WTC11 (cell line): ENCODE measurements at regions not wholly inside any gene's neighbourhood (a gene's known extent, or its start where the extent isn't known, plus 50 kb on each side); places are given as distances from the start of the nearest gene placed in this dataset.

Source experiments
- ATAC-seq: fragments of 200-7000 bp; cut with Tn5 transposase; 2 replicates; pipeline ENCODE4 v1.10.0; 2021; ENCODE audit warnings: mild to moderate bottlenecking, moderate library complexity
- CTCF ChIA-PET: fragments of 300-600 bp; sonication (Branson Sonifier 250); formaldehyde crosslinking; loops from one replicate; lab custom pipeline; 2021; ENCODE audit warnings: antibody characterized with exemption; lab: Charles Lee
- POLR2A ChIA-PET: fragments of 350-600 bp; sonication (Branson Sonifier 250); formaldehyde crosslinking; loops from one replicate; lab custom pipeline; 2021; ENCODE audit warnings: antibody characterized with exemption; lab: Charles Lee
- DNase-seq: peaks from one replicate; pipeline ENCODE4 v3.0.0; 2021; ENCODE audit warnings: low spot score
- H3K27ac Mint-ChIP-seq: 2 replicates; pipeline ENCODE4 v1.8.0; 2021; ENCODE audit warnings: mixed read lengths
- H3K27me3 Mint-ChIP-seq: 2 replicates; pipeline ENCODE4 v1.8.0; 2021; ENCODE audit warnings: low read depth, mild to moderate bottlenecking, moderate library complexity, mixed read lengths
- H3K36me3 Mint-ChIP-seq: 2 replicates; pipeline ENCODE4 v1.8.0; 2021; ENCODE audit warnings: mixed read lengths
- H3K4me1 Mint-ChIP-seq: 2 replicates; pipeline ENCODE4 v1.8.0; 2022; ENCODE audit warnings: mixed read lengths
- H3K4me3 Mint-ChIP-seq: 2 replicates; pipeline ENCODE4 v1.8.0; 2021; ENCODE audit warnings: mild to moderate bottlenecking, moderate library complexity, mixed read lengths
- H3K9me3 Mint-ChIP-seq: 2 replicates; pipeline ENCODE4 v1.8.0; 2021; ENCODE audit warnings: mixed read lengths
- FOXK1 ChIP-seq: sonication (generic); formaldehyde crosslinking; IDR thresholded peaks from 2 replicates; pipeline ENCODE4 v1.8.0; 2022; ENCODE audit warnings: mild to moderate bottlenecking, moderate library complexity, missing genetic modification reagents
- NR2C2 ChIP-seq: sonication (generic); formaldehyde crosslinking; IDR thresholded peaks from 2 replicates; pipeline ENCODE4 v1.8.0; 2022; ENCODE audit warnings: mild to moderate bottlenecking, missing genetic modification reagents
- OVOL2 ChIP-seq: fragments of 250-450 bp; sonication (Bioruptor Pico); IDR thresholded peaks from 2 replicates; pipeline ENCODE4 v1.9.0; 2021; ENCODE audit warnings: mild to moderate bottlenecking, borderline replicate concordance
- RORB ChIP-seq: fragments of 250-450 bp; sonication (Bioruptor Pico); IDR thresholded peaks from 2 replicates; pipeline ENCODE4 v1.9.0; 2021; ENCODE audit warnings: mild to moderate bottlenecking
- SP1 ChIP-seq: sonication (generic); formaldehyde crosslinking; conservative IDR thresholded peaks from 2 replicates; pipeline ENCODE4 v1.8.1; 2022; ENCODE audit warnings: missing genetic modification reagents
- TCF7 ChIP-seq: sonication (generic); formaldehyde crosslinking; IDR thresholded peaks from 2 replicates; pipeline ENCODE4 v1.8.0; 2022; ENCODE audit warnings: mild to moderate bottlenecking, low read depth, missing genetic modification reagents, moderate library complexity
- ZBTB21 ChIP-seq: sonication (generic); formaldehyde crosslinking; IDR thresholded peaks from 2 replicates; pipeline ENCODE4 v1.8.1; 2023; ENCODE audit warnings: mild to moderate bottlenecking, missing genetic modification reagents, borderline replicate concordance
- ZNF138 ChIP-seq: sonication (generic); formaldehyde crosslinking; conservative IDR thresholded peaks from 2 replicates; pipeline ENCODE4 v1.8.1; 2022; ENCODE audit warnings: mild to moderate bottlenecking, moderate library complexity, missing genetic modification reagents
- ZNF232 ChIP-seq: sonication (generic); formaldehyde crosslinking; IDR thresholded peaks from 2 replicates; pipeline ENCODE4 v1.8.0; 2022; ENCODE audit warnings: mild to moderate bottlenecking, missing genetic modification reagents
- TF ChIP-seq, protein P1 (sequence below): sonication (generic); formaldehyde crosslinking; IDR thresholded peaks from 2 replicates; pipeline ENCODE4 v1.8.1; 2023; ENCODE audit warnings: mild to moderate bottlenecking, missing genetic modification reagents, borderline replicate concordance
- TF ChIP-seq, protein P2 (sequence below): fragments of 250-450 bp; sonication (Bioruptor Pico); IDR thresholded peaks from 2 replicates; pipeline ENCODE4 v1.9.0; 2021; ENCODE audit warnings: mild to moderate bottlenecking
- TF ChIP-seq, protein P3 (sequence below): fragments of 250-450 bp; sonication (Bioruptor Pico); IDR thresholded peaks from 2 replicates; pipeline ENCODE4 v2.1.2; 2022; ENCODE audit warnings: mild to moderate bottlenecking, moderate library complexity
- TF ChIP-seq, protein P4 (sequence below): sonication (generic); formaldehyde crosslinking; IDR thresholded peaks from 2 replicates; pipeline ENCODE4 v1.8.1; 2023; ENCODE audit warnings: mild to moderate bottlenecking, moderate library complexity, missing genetic modification reagents
- TF ChIP-seq, protein P5 (sequence below): fragments of 250-450 bp; sonication (Bioruptor Pico); IDR thresholded peaks from 2 replicates; pipeline ENCODE4 v1.9.0; 2021; ENCODE audit warnings: moderate library complexity, mild to moderate bottlenecking, inconsistent platforms, borderline replicate concordance
- TF ChIP-seq, protein P6 (sequence below): fragments of 250-450 bp; sonication (Bioruptor Pico); IDR thresholded peaks from 2 replicates; pipeline ENCODE4 v1.9.0; 2021; ENCODE audit warnings: mild to moderate bottlenecking, borderline replicate concordance

DNA sequence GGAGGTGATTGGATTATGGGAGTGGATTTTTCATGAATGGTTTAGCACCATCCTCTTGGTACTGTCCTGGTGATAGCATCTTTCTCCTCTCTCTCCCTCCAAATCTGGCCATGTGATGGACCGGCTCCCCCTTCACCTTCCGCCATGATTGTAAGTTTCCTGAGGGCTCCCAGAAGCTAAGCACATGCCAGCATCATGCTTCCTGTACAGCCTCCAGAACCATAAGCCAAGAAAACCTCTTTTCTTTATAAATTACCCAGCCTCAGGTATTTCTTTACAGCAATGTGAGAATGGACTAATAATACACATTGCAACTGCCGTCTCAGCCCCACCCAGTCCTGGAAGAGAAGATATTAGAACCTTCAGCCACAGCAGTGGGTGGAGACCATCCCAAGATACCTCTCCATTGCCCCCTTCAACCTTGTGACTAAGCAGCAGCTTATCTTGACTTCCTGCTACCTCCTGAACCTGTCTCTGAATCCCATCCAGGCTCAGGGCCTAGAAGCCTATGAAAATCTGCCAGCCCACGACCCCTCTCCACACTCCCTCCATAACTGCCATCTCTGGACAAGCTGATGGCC lies 81.8 kb upstream of the AGAP1 start:
- ChIA-PET CTCF (no interaction called here), POLR2A (no interaction called here)
- Mint-ChIP-seq H3K36me3 (no peaks in the 10 kb centered on the region), H3K27ac (no peak overlapping the region), H3K4me1 (peaks cover 3% of the 10 kb centered on the region), H3K9me3 (peaks cover 16% of the 10 kb centered on the region), H3K27me3 (no peaks in the 10 kb centered on the region; the same call in 1 of the 2 replicates), H3K4me3 (no peak overlapping the region)
- TF ChIP-seq ZBTB21 (CRISPR knock-in tag), result no peak
- TF ChIP-seq SP1 (CRISPR knock-in tag), result no peak
- TF ChIP-seq ZNF232 (CRISPR knock-in tag), result no peak
- no peak for TF ChIP-seq FOXK1 (CRISPR knock-in tag)
- TF ChIP-seq RORB (CRISPR knock-in tag), result no peak
- TF ChIP-seq, protein P1, sequence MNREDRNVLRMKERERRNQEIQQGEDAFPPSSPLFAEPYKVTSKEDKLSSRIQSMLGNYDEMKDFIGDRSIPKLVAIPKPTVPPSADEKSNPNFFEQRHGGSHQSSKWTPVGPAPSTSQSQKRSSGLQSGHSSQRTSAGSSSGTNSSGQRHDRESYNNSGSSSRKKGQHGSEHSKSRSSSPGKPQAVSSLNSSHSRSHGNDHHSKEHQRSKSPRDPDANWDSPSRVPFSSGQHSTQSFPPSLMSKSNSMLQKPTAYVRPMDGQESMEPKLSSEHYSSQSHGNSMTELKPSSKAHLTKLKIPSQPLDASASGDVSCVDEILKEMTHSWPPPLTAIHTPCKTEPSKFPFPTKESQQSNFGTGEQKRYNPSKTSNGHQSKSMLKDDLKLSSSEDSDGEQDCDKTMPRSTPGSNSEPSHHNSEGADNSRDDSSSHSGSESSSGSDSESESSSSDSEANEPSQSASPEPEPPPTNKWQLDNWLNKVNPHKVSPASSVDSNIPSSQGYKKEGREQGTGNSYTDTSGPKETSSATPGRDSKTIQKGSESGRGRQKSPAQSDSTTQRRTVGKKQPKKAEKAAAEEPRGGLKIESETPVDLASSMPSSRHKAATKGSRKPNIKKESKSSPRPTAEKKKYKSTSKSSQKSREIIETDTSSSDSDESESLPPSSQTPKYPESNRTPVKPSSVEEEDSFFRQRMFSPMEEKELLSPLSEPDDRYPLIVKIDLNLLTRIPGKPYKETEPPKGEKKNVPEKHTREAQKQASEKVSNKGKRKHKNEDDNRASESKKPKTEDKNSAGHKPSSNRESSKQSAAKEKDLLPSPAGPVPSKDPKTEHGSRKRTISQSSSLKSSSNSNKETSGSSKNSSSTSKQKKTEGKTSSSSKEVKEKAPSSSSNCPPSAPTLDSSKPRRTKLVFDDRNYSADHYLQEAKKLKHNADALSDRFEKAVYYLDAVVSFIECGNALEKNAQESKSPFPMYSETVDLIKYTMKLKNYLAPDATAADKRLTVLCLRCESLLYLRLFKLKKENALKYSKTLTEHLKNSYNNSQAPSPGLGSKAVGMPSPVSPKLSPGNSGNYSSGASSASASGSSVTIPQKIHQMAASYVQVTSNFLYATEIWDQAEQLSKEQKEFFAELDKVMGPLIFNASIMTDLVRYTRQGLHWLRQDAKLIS (CRISPR knock-in tag), result no peak
- TF ChIP-seq, protein P2, sequence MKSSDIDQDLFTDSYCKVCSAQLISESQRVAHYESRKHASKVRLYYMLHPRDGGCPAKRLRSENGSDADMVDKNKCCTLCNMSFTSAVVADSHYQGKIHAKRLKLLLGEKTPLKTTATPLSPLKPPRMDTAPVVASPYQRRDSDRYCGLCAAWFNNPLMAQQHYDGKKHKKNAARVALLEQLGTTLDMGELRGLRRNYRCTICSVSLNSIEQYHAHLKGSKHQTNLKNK (CRISPR knock-in tag), result no peak
- no peak for TF ChIP-seq NR2C2 (CRISPR knock-in tag)
- TF ChIP-seq, protein P3, sequence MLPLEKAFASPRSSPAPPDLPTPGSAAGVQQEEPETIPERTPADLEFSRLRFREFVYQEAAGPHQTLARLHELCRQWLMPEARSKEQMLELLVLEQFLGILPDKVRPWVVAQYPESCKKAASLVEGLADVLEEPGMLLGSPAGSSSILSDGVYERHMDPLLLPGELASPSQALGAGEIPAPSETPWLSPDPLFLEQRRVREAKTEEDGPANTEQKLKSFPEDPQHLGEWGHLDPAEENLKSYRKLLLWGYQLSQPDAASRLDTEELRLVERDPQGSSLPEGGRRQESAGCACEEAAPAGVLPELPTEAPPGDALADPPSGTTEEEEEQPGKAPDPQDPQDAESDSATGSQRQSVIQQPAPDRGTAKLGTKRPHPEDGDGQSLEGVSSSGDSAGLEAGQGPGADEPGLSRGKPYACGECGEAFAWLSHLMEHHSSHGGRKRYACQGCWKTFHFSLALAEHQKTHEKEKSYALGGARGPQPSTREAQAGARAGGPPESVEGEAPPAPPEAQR (CRISPR knock-in tag), result no peak
- TF ChIP-seq, protein P4, sequence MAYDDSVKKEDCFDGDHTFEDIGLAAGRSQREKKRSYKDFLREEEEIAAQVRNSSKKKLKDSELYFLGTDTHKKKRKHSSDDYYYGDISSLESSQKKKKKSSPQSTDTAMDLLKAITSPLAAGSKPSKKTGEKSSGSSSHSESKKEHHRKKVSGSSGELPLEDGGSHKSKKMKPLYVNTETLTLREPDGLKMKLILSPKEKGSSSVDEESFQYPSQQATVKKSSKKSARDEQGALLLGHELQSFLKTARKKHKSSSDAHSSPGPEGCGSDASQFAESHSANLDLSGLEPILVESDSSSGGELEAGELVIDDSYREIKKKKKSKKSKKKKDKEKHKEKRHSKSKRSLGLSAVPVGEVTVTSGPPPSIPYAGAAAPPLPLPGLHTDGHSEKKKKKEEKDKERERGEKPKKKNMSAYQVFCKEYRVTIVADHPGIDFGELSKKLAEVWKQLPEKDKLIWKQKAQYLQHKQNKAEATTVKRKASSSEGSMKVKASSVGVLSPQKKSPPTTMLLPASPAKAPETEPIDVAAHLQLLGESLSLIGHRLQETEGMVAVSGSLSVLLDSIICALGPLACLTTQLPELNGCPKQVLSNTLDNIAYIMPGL (CRISPR knock-in tag), result no peak
- no peak for TF ChIP-seq OVOL2 (CRISPR knock-in tag)
- TF ChIP-seq, protein P5, sequence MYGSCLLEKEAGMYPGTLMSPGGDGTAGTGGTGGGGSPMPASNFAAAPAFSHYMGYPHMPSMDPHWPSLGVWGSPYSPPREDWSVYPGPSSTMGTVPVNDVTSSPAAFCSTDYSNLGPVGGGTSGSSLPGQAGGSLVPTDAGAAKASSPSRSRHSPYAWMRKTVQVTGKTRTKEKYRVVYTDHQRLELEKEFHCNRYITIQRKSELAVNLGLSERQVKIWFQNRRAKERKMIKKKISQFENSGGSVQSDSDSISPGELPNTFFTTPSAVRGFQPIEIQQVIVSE (CRISPR knock-in tag), result no peak
- no peak for DNase-seq
- no peak for ATAC-seq

DNA sequence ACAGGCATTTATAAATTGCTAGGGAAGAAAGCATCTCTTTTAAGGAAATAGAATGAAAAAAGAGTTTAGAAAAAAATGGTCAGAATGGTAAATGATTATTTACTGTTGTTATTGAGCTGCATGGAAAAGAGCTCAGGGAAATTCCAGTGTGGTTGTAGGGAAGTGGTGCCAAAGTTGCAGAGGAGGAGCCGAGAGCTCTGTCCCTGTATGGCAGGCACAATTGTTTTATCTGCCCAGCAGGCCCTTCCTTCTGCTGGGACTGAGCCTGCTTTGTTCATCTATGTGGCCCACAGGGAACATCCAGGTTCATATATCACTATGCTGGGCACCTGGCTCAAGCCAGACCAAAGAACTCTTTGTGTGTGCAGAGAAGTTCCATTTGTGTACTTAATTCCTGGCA lies 80.8 kb upstream of the AGAP1 start:
- ChIA-PET POLR2A (no interaction called here), CTCF (no interaction called here)
- ATAC-seq (no peak), DNase-seq (no peak)
- Mint-ChIP-seq H3K36me3 (no peaks in the 10 kb centered on the region), H3K27me3 (no peaks in the 10 kb centered on the region; the same call in 1 of the 2 replicates), H3K27ac (no peak overlapping the region), H3K4me1 (peaks cover 7% of the 10 kb centered on the region), H3K9me3 (peaks cover 12% of the 10 kb centered on the region), H3K4me3 (no peak overlapping the region)
- TF ChIP-seq ZNF138 (CRISPR knock-in tag) (no peak), TCF7 (CRISPR knock-in tag) (no peak)
- TF ChIP-seq, protein P6, sequence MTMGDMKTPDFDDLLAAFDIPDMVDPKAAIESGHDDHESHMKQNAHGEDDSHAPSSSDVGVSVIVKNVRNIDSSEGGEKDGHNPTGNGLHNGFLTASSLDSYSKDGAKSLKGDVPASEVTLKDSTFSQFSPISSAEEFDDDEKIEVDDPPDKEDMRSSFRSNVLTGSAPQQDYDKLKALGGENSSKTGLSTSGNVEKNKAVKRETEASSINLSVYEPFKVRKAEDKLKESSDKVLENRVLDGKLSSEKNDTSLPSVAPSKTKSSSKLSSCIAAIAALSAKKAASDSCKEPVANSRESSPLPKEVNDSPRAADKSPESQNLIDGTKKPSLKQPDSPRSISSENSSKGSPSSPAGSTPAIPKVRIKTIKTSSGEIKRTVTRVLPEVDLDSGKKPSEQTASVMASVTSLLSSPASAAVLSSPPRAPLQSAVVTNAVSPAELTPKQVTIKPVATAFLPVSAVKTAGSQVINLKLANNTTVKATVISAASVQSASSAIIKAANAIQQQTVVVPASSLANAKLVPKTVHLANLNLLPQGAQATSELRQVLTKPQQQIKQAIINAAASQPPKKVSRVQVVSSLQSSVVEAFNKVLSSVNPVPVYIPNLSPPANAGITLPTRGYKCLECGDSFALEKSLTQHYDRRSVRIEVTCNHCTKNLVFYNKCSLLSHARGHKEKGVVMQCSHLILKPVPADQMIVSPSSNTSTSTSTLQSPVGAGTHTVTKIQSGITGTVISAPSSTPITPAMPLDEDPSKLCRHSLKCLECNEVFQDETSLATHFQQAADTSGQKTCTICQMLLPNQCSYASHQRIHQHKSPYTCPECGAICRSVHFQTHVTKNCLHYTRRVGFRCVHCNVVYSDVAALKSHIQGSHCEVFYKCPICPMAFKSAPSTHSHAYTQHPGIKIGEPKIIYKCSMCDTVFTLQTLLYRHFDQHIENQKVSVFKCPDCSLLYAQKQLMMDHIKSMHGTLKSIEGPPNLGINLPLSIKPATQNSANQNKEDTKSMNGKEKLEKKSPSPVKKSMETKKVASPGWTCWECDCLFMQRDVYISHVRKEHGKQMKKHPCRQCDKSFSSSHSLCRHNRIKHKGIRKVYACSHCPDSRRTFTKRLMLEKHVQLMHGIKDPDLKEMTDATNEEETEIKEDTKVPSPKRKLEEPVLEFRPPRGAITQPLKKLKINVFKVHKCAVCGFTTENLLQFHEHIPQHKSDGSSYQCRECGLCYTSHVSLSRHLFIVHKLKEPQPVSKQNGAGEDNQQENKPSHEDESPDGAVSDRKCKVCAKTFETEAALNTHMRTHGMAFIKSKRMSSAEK (CRISPR knock-in tag), result no peak
